Activated B cell treated with CpG ODN at 0.5 μM for 24 hours (primary cell): ENCODE measurements at regions not wholly inside any gene's neighbourhood (a gene's known extent, or its start where the extent isn't known, plus 50 kb on each side); places are given as distances from the start of the nearest gene placed in this dataset.

Experiments
- ATAC-seq: fragments of 200-7000 bp; cut with Tn5 transposase; one replicate; pipeline ENCODE4 v1.10.0; 2021; ENCODE audit warnings: low read depth, mild to moderate bottlenecking, moderate library complexity
- CTCF ChIA-PET: fragments of 350-600 bp; sonication (Branson Sonifier 250); formaldehyde crosslinking; loops from one replicate; lab custom pipeline; 2021; ENCODE audit warnings: antibody characterized with exemption; lab: Charles Lee
- POLR2A ChIA-PET: fragments of 350-600 bp; sonication (Branson Sonifier 250); formaldehyde crosslinking; loops from one replicate; lab custom pipeline; 2021; ENCODE audit warnings: antibody characterized with exemption; lab: Charles Lee
- DNase-seq: peaks from one replicate; pipeline ENCODE4 v3.0.0; 2022
- H3K27ac Mint-ChIP-seq: one replicate; pipeline ENCODE4 v1.8.0; 2020; ENCODE audit warnings: mixed read lengths
- H3K27me3 Mint-ChIP-seq: one replicate; pipeline ENCODE4 v1.8.0; 2021; ENCODE audit warnings: mixed read lengths
- H3K36me3 Mint-ChIP-seq: one replicate; pipeline ENCODE4 v1.8.0; 2021; ENCODE audit warnings: low read depth, mixed read lengths
- H3K4me1 Mint-ChIP-seq: one replicate; pipeline ENCODE4 v1.8.0; 2021; ENCODE audit warnings: mixed read lengths
- H3K4me3 Mint-ChIP-seq: one replicate; pipeline ENCODE4 v1.8.0; 2020; ENCODE audit warnings: mild to moderate bottlenecking, mixed read lengths
- H3K9me3 Mint-ChIP-seq: one replicate; pipeline ENCODE4 v1.8.0; 2020; ENCODE audit warnings: mixed read lengths
- CTCF ChIP-seq: fragments of 200-600 bp; IDR thresholded peaks from one replicate; pipeline ENCODE4 v1.8.0; 2022; ENCODE audit warnings: antibody characterized with exemption, mild to moderate bottlenecking
- intact Hi-C: fragments of 100-400 bp; cut with micrococcal nuclease; formaldehyde crosslinking; loops from one replicate; pipeline ENCODE4 v1.15.1; 2024

GRCh38 chr6:104621396-104621795 is 238.3 kb downstream of the HACE1 start:
- Mint-ChIP-seq H3K27ac (no peak overlapping the region), H3K4me1 (no peaks in the 10 kb centered on the region), H3K27me3 (no peaks in the 10 kb centered on the region), H3K36me3 (no peaks in the 10 kb centered on the region), H3K4me3 (no peak overlapping the region), H3K9me3 (no peaks in the 10 kb centered on the region)
- no peak for TF ChIP-seq CTCF
- ATAC-seq (no peak), DNase-seq (no peak)
- intact Hi-C loops: no loop called here
- CTCF ChIA-PET: no interaction called here
- POLR2A ChIA-PET: no interaction called here

DNA sequence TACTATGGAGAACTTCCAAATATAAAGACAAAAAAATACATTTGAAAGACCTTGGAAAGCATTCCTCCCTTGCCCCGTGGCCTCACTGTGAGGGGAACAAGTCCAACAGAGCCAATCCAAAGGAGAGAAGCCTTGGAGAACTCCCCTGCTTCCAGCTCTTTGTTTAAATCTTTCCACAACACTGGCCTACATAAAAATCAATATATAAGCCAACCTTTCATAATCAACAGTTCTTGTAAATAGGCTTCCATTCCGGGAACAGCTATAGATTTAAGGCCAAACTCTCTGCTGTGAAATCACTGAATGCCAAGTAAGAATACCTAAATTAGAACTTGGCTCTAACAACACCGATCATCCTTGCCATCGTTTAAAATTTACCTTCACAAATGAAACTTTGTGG is 242.1 kb downstream of the HACE1 start:
- DNase-seq (no peak), ATAC-seq (no peak)
- ChIA-PET POLR2A (no interaction called here), CTCF (no interaction called here)
- no peak for TF ChIP-seq CTCF
- intact Hi-C loops: no loop called here
- H3K36me3 Mint-ChIP-seq: no peaks in the 10 kb centered on the region
- no peaks in the 10 kb centered on the region for H3K4me1 Mint-ChIP-seq
- no peaks in the 10 kb centered on the region for H3K27me3 Mint-ChIP-seq
- H3K4me3 Mint-ChIP-seq: no peak overlapping the region
- no peak overlapping the region for H3K27ac Mint-ChIP-seq
- H3K9me3 Mint-ChIP-seq: no peaks in the 10 kb centered on the region

- POLR2A ChIA-PET: no interaction called here
- no peak overlapping the region for H3K4me3 Mint-ChIP-seq
- H3K4me1 Mint-ChIP-seq: no peaks in the 10 kb centered on the region
These were observed 245.3 kb downstream of the HACE1 start for GRCh38 chr6:104614394-104614793.

GRCh38 chr6:104613416-104614001 is 246.2 kb downstream of the HACE1 start:
- H3K4me1 Mint-ChIP-seq: no peaks in the 10 kb centered on the region
- no peaks in the 10 kb centered on the region for H3K36me3 Mint-ChIP-seq
- H3K27me3 Mint-ChIP-seq: no peaks in the 10 kb centered on the region
- no peaks in the 10 kb centered on the region for H3K9me3 Mint-ChIP-seq
- intact Hi-C loops: no loop called here
- no peak for DNase-seq
- CTCF ChIA-PET: no interaction called here
- POLR2A ChIA-PET: no interaction called here
- no peak for ATAC-seq
- no peak for TF ChIP-seq CTCF
- no peak overlapping the region for H3K27ac Mint-ChIP-seq
- no peak overlapping the region for H3K4me3 Mint-ChIP-seq

More at GRCh38 chr6:104614394-104614793, 245.3 kb downstream of the HACE1 start:
- CTCF ChIA-PET: no interaction called here
- no peak for TF ChIP-seq CTCF
- intact Hi-C loops: no loop called here
- ATAC-seq (no peak), DNase-seq (no peak)
- Mint-ChIP-seq H3K9me3 (no peaks in the 10 kb centered on the region), H3K36me3 (no peaks in the 10 kb centered on the region), H3K27ac (no peak overlapping the region), H3K27me3 (no peaks in the 10 kb centered on the region)

DNA sequence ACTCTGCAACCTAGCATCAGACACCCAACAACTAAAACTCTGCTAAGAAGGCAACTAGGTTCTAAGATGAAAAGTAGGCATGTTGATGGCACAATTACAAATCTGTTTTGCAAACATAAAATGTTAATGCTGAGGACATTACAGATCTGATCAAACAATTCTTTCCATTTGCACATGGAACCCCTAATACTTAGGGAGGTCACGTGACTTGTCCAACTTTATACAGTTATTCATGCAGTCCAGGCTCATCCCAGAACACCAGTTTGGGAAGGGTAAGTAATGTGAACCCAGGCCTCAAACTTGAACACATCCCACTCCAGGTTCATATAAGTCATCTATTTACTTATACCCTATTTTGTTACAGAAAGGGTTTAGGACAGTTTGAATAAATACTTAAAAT is 247.2 kb downstream of the HACE1 start:
- Mint-ChIP-seq H3K36me3 (no peaks in the 10 kb centered on the region), H3K27ac (no peak overlapping the region), H3K4me3 (no peak overlapping the region), H3K9me3 (no peaks in the 10 kb centered on the region), H3K4me1 (no peaks in the 10 kb centered on the region), H3K27me3 (no peaks in the 10 kb centered on the region)
- CTCF ChIA-PET: no interaction called here
- no peak for TF ChIP-seq CTCF
- ATAC-seq (no peak), DNase-seq (no peak)
- POLR2A ChIA-PET: no interaction called here
- intact Hi-C loops: no loop called here
